ENCODE measurements at regions not wholly inside any gene's neighbourhood (a gene's known extent, or its start where the extent isn't known, plus 50 kb on each side); places are given as distances from the start of the nearest gene placed in this dataset.

GRCh38 chr5:112112346-112112745, 306.7 kb downstream of the EPB41L4A start:
- Histone ChIP-seq H3K9me3 (ENCODE audit: control insufficient read depth, low read length) (no peaks in the 10 kb centered on the region), H2AFZ (no peak overlapping the region), H3K4me1 (no peaks in the 10 kb centered on the region), H3K79me2 (no peaks in the 10 kb centered on the region), H3K4me2 (ENCODE audit: low read length) (no peak overlapping the region), H3K27me3 (ENCODE audit: control insufficient read depth, insufficient read depth, low read length) (no peaks in the 10 kb centered on the region), H3K4me3 (ENCODE audit: low read depth, low read length) (no peak overlapping the region), H3K27ac (no peak overlapping the region), H3K36me3 (ENCODE audit: control insufficient read depth, insufficient read depth, low read length) (no peaks in the 10 kb centered on the region), H3K9ac (no peak overlapping the region)
- TF ChIP-seq, protein P1, sequence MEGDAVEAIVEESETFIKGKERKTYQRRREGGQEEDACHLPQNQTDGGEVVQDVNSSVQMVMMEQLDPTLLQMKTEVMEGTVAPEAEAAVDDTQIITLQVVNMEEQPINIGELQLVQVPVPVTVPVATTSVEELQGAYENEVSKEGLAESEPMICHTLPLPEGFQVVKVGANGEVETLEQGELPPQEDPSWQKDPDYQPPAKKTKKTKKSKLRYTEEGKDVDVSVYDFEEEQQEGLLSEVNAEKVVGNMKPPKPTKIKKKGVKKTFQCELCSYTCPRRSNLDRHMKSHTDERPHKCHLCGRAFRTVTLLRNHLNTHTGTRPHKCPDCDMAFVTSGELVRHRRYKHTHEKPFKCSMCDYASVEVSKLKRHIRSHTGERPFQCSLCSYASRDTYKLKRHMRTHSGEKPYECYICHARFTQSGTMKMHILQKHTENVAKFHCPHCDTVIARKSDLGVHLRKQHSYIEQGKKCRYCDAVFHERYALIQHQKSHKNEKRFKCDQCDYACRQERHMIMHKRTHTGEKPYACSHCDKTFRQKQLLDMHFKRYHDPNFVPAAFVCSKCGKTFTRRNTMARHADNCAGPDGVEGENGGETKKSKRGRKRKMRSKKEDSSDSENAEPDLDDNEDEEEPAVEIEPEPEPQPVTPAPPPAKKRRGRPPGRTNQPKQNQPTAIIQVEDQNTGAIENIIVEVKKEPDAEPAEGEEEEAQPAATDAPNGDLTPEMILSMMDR (IDR thresholded peaks at IDR 0.05) = no peak

DNA sequence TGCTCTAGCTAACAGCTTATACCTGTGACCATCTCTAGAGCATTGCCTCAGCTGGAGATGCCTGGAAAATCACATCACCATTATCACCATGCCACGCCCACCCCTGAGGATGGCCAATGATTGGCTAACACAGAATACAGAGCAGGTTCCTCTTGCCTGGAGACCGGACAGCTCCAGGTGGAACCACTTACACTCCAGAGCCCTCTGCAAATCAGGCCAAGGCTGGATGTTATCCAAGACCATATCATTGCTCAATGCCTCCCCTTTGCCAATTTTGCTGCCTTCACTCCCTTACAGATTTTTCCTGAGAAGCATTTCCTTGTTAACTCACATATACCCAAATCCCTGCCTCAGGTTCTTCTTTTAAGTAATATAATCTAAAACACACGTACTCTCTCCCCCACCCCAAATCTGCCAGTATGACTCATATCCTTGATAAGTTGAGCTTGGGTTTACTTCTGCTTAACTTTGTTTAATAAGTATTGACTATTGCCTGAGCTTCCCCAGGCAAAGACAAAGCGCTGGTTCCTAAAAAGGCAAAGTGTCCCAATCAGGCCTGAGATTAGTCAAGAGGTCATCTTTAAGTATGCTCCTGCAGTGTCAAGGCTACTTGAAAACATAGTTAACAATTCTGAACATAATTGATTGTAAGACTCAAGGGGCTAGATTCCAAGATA, 309.6 kb downstream of the EPB41L4A start:
- TF ChIP-seq, protein P1 (IDR thresholded peaks at IDR 0.05) = no peak
- no peak overlapping the region for H3K27ac ChIP-seq
- no peak overlapping the region for H2AFZ ChIP-seq
- no peaks in the 10 kb centered on the region for H3K4me1 ChIP-seq
- no peak overlapping the region for H3K4me2 ChIP-seq (ENCODE audit: low read length)
- no peaks in the 10 kb centered on the region for H3K36me3 ChIP-seq (ENCODE audit: control insufficient read depth, insufficient read depth, low read length)
- H3K9ac ChIP-seq = no peak overlapping the region
- H3K27me3 ChIP-seq (ENCODE audit: control insufficient read depth, insufficient read depth, low read length) = no peaks in the 10 kb centered on the region
- H3K79me2 ChIP-seq = no peaks in the 10 kb centered on the region
- no peaks in the 10 kb centered on the region for H3K9me3 ChIP-seq (ENCODE audit: control insufficient read depth, low read length)
- no peak overlapping the region for H3K4me3 ChIP-seq (ENCODE audit: low read depth, low read length)

- Histone ChIP-seq H3K79me2 (no peaks in the 10 kb centered on the region), H2AFZ (no peak overlapping the region), H3K4me3 (ENCODE audit: low read depth, low read length) (no peak overlapping the region), H3K27ac (no peak overlapping the region), H3K9me3 (ENCODE audit: control insufficient read depth, low read length) (no peaks in the 10 kb centered on the region), H3K36me3 (ENCODE audit: control insufficient read depth, insufficient read depth, low read length) (no peaks in the 10 kb centered on the region), H3K27me3 (ENCODE audit: control insufficient read depth, insufficient read depth, low read length) (no peaks in the 10 kb centered on the region), H3K9ac (no peak overlapping the region), H3K4me2 (ENCODE audit: low read length) (no peak overlapping the region), H3K4me1 (no peaks in the 10 kb centered on the region)
- TF ChIP-seq, protein P1 (IDR thresholded peaks at IDR 0.05) = no peak
Observed at GRCh38 chr5:112106878-112107277, 312.2 kb downstream of the EPB41L4A start.

DNA sequence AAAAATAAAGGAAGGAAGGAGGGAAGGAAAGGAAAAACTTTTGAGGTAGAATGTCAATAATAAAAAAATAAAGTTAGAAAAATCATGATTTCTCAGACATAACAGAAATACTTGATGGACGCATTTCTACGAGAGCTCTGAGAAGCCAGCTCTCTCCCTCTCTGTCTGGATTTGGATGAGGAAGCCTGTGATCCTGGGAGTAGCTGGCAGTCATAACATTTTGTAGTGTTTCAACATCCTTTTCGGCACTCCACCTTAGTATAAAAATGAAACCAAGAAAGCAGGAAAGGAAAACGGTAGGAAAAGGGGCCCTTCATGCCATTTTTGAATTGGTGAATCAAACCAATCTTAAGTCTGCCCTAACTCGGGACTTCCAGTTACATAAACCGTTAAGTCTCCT, 321.3 kb downstream of the EPB41L4A start:
- Histone ChIP-seq H3K4me1 (no peaks in the 10 kb centered on the region), H3K4me2 (ENCODE audit: low read length) (no peak overlapping the region), H3K9ac (no peak overlapping the region), H3K79me2 (no peaks in the 10 kb centered on the region), H3K36me3 (ENCODE audit: control insufficient read depth, insufficient read depth, low read length) (no peaks in the 10 kb centered on the region), H3K9me3 (ENCODE audit: control insufficient read depth, low read length) (no peaks in the 10 kb centered on the region), H2AFZ (no peak overlapping the region), H3K27me3 (ENCODE audit: control insufficient read depth, insufficient read depth, low read length) (no peaks in the 10 kb centered on the region), H3K4me3 (ENCODE audit: low read depth, low read length) (no peak overlapping the region), H3K27ac (no peak overlapping the region)
- TF ChIP-seq, protein P1 (IDR thresholded peaks at IDR 0.05) = no peak

GRCh38 chr5:112087222-112087621, 330.2 kb upstream of the NREP start:
- H3K4me3 ChIP-seq (ENCODE audit: low read depth, low read length) = no peak overlapping the region
- H3K4me1 ChIP-seq = no peaks in the 10 kb centered on the region
- H2AFZ ChIP-seq = no peak overlapping the region
- H3K9ac ChIP-seq = no peak overlapping the region
- H3K27me3 ChIP-seq (ENCODE audit: control insufficient read depth, insufficient read depth, low read length) = no peaks in the 10 kb centered on the region
- no peak overlapping the region for H3K4me2 ChIP-seq (ENCODE audit: low read length)
- no peaks in the 10 kb centered on the region for H3K9me3 ChIP-seq (ENCODE audit: control insufficient read depth, low read length)
- H3K79me2 ChIP-seq = no peaks in the 10 kb centered on the region
- no peaks in the 10 kb centered on the region for H3K36me3 ChIP-seq (ENCODE audit: control insufficient read depth, insufficient read depth, low read length)
- H3K27ac ChIP-seq = no peak overlapping the region
- TF ChIP-seq, protein P1 (IDR thresholded peaks at IDR 0.05) = no peak

Measured in parathyroid adenoma (tissue), 2 donors.